H1 (cell line): ENCODE measurements at regions not wholly inside any gene's neighbourhood (a gene's known extent, or its start where the extent isn't known, plus 50 kb on each side); places are given as distances from the start of the nearest gene placed in this dataset.

Source experiments
- CTCF ChIA-PET: fragments of 300-600 bp; sonication (Branson Sonifier 250); formaldehyde crosslinking; loops from one replicate; lab custom pipeline; 2021; ENCODE audit not compliant: partially characterized antibody; lab: Charles Lee
- POLR2A ChIA-PET: fragments of 300-600 bp; sonication (Branson Sonifier 250); formaldehyde crosslinking; loops from one replicate; lab custom pipeline; 2021; ENCODE audit warnings: inconsistent platforms; ENCODE audit not compliant: partially characterized antibody; lab: Charles Lee
- DNase-seq, 2 experiments: peaks; one replicate each; pipeline versions ENCODE4 v3.0.0 to v3.0.0-alpha.2; 2010 to 2022; ENCODE audit warnings: low spot score in 2 of 2, low read depth in 1 of 2, mixed read lengths in 1 of 2
- FAIRE-seq: peaks from 2 replicates; lab custom pipeline; 2011; peaks lifted over from hg19 to GRCh38; lab: Jason Lieb, UNC
- H2AFZ ChIP-seq: 2 replicates; pipeline ENCODE4 v1.8.1; 2012; ENCODE audit warnings: low read length, inconsistent platforms
- H2AK5ac ChIP-seq: 2 replicates; pipeline ENCODE4 v1.6.1; 2013; ENCODE audit warnings: low read depth, low read length
- H2BK120ac ChIP-seq: replicated peaks from 2 replicates; pipeline ENCODE3; 2013; ENCODE audit warnings: low read depth, low read length, inconsistent platforms
- H2BK12ac ChIP-seq: 2 replicates; pipeline ENCODE4 v1.6.1; 2013; ENCODE audit warnings: low read depth, low read length
- H2BK15ac ChIP-seq: 2 replicates; pipeline ENCODE4 v1.6.1; 2013; ENCODE audit warnings: low read length
- H2BK20ac ChIP-seq: 2 replicates; pipeline ENCODE4 v1.6.1; 2013; ENCODE audit warnings: low read length
- H2BK5ac ChIP-seq: 2 replicates; pipeline ENCODE4 v1.6.1; 2013; ENCODE audit warnings: low read depth, low read length
- H3K14ac ChIP-seq: 2 replicates; pipeline ENCODE4 v1.6.1; 2013; ENCODE audit warnings: inconsistent platforms; ENCODE audit not compliant: insufficient read length
- H3K18ac ChIP-seq: 2 replicates; pipeline ENCODE4 v1.6.1; 2013; ENCODE audit warnings: low read length; ENCODE audit errors: extremely low read depth
- H3K23ac ChIP-seq: 2 replicates; pipeline ENCODE4 v1.6.1; 2013; ENCODE audit warnings: inconsistent platforms; ENCODE audit not compliant: insufficient read length
- H3K23me2 ChIP-seq: 2 replicates; pipeline ENCODE4 v1.6.1; 2013; ENCODE audit warnings: low read depth, low read length
- H3K27ac ChIP-seq: 2 replicates; pipeline ENCODE4 v1.6.1; 2011; ENCODE audit warnings: low read depth, low read length, inconsistent platforms
- H3K27me3 ChIP-seq, 4 experiments: replicated peaks in 1 of 4; 1 replicate in 1 of 4; 2 replicates in 3 of 4; pipeline versions ENCODE4 v1.6.1 to v1.8.1; 2011 to 2013; ENCODE audit warnings: low read length in 3 of 4, mild to moderate bottlenecking in 3 of 4, inconsistent platforms in 2 of 4, mixed read lengths in 2 of 4, moderate library complexity in 1 of 4; ENCODE audit not compliant: control insufficient read depth in 3 of 4, insufficient read depth in 3 of 4; ENCODE audit errors: extremely low read depth in 1 of 4
- H3K36me3 ChIP-seq, 4 experiments: 2 replicates each; pipeline versions ENCODE4 v1.6.1 to v1.8.1; 2011 to 2013; ENCODE audit warnings: mild to moderate bottlenecking in 4 of 4, low read length in 3 of 4, moderate library complexity in 2 of 4, control low read depth in 1 of 4, inconsistent platforms in 1 of 4; ENCODE audit not compliant: insufficient read depth in 4 of 4, control insufficient read depth in 2 of 4
- H3K4ac ChIP-seq: replicated peaks from 2 replicates; pipeline ENCODE3; 2013; ENCODE audit warnings: low read length, low read depth, mixed read lengths, inconsistent platforms; ENCODE audit not compliant: insufficient read length
- H3K4me1 ChIP-seq, 4 experiments: replicated peaks in 1 of 4; 1 replicate in 1 of 4; 2 replicates in 3 of 4; pipeline versions ENCODE4 v1.6.1 to v1.8.1; 2011 to 2013; ENCODE audit warnings: low read length in 3 of 4, inconsistent platforms in 2 of 4, mixed read lengths in 1 of 4; ENCODE audit not compliant: insufficient read depth in 4 of 4, control insufficient read depth in 3 of 4
- H3K4me2 ChIP-seq, 2 experiments: 2 replicates each; pipeline versions ENCODE4 v1.6.1 to v1.8.1; 2011 to 2013; ENCODE audit warnings: low read depth in 2 of 2, low read length in 2 of 2, control low read depth in 1 of 2, inconsistent platforms in 1 of 2, mild to moderate bottlenecking in 1 of 2; ENCODE audit not compliant: insufficient read depth in 1 of 2
- H3K4me3 ChIP-seq, 4 experiments: fragments of 200-600, 300-600 bp in 1 of 4; sonication (generic), shearing (Covaris generic), sonication (Bioruptor Twin) in 1 of 4; 2 replicates each; pipeline versions ENCODE4 v1.5.1 to v1.8.1; 2011 to 2016; ENCODE audit warnings: low read length in 4 of 4, low read depth in 3 of 4, control low read depth in 2 of 4, inconsistent platforms in 2 of 4, mild to moderate bottlenecking in 2 of 4, mixed read lengths in 1 of 4, moderate library complexity in 1 of 4; ENCODE audit not compliant: insufficient read depth in 2 of 4; ENCODE audit errors: extremely low read depth in 1 of 4
- H3K56ac ChIP-seq: replicated peaks from 2 replicates; pipeline ENCODE3; 2013; ENCODE audit warnings: low read depth, mild to moderate bottlenecking, mixed read lengths, low read length, inconsistent platforms; ENCODE audit not compliant: insufficient read length
- H3K79me1 ChIP-seq: 2 replicates; pipeline ENCODE4 v1.6.1; 2013; ENCODE audit warnings: low read depth, low read length, control low read depth
- H3K79me2 ChIP-seq, 2 experiments: 2 replicates each; pipeline versions ENCODE4 v1.6.1 to v1.8.1; 2012 to 2013; ENCODE audit warnings: low read length in 2 of 2, mild to moderate bottlenecking in 2 of 2, inconsistent platforms in 1 of 2; ENCODE audit not compliant: insufficient read depth in 2 of 2, control insufficient read depth in 1 of 2
- H3K9ac ChIP-seq, 4 experiments: replicated peaks in 1 of 4; 1 replicate in 1 of 4; 2 replicates in 3 of 4; pipeline versions ENCODE4 v1.6.1 to v1.8.1; 2011 to 2013; ENCODE audit warnings: low read depth in 3 of 4, low read length in 3 of 4, control low read depth in 2 of 4, mild to moderate bottlenecking in 2 of 4, moderate library complexity in 2 of 4, inconsistent platforms in 1 of 4; ENCODE audit errors: extremely low read depth in 1 of 4
- H3K9me3 ChIP-seq, 2 experiments: 2 replicates each; pipeline versions ENCODE4 v1.6.1 to v1.8.1; 2012 to 2013; ENCODE audit warnings: mild to moderate bottlenecking in 2 of 2, moderate library complexity in 2 of 2, control low read depth in 1 of 2, inconsistent platforms in 1 of 2, low read depth in 1 of 2, low read length in 1 of 2, mixed read lengths in 1 of 2; ENCODE audit not compliant: insufficient read depth in 2 of 2
- H4K20me1 ChIP-seq, 2 experiments: replicated peaks in 1 of 2; 2 replicates each; pipeline versions ENCODE3 to v1.8.1; 2011 to 2013; ENCODE audit warnings: inconsistent platforms in 2 of 2, low read length in 2 of 2, mild to moderate bottlenecking in 1 of 2; ENCODE audit not compliant: insufficient read depth in 2 of 2, control insufficient read depth in 1 of 2
- H4K5ac ChIP-seq: 2 replicates; pipeline ENCODE4 v1.6.1; 2013; ENCODE audit warnings: low read length, low read depth, mixed read lengths, inconsistent platforms; ENCODE audit not compliant: insufficient read length
- H4K8ac ChIP-seq: 2 replicates; pipeline ENCODE4 v1.8.0; 2013; ENCODE audit warnings: mild to moderate bottlenecking, moderate library complexity, low read length, inconsistent platforms; ENCODE audit not compliant: insufficient read depth; ENCODE audit errors: extremely low read depth
- H4K91ac ChIP-seq: replicated peaks from 2 replicates; pipeline ENCODE3; 2013; ENCODE audit warnings: low read length, mixed read lengths, inconsistent platforms; ENCODE audit not compliant: insufficient read length
- BCL11A ChIP-seq, 2 experiments: IDR thresholded peaks; one replicate each; pipeline ENCODE4 v1.6.1; 2011; ENCODE audit warnings: low read depth in 2 of 2, low read length in 2 of 2, mild to moderate bottlenecking in 2 of 2
- CBX8 ChIP-seq: fragments of 300-800, 300-1000 bp; sonication (generic); IDR thresholded peaks from 2 replicates; pipeline ENCODE4 v1.7.1; 2016; ENCODE audit warnings: low read depth, low read length, borderline replicate concordance
- GABPA ChIP-seq: IDR thresholded peaks from 2 replicates; pipeline ENCODE4 v1.6.1; 2011; ENCODE audit warnings: mild to moderate bottlenecking, low read length, moderate library complexity, borderline replicate concordance; ENCODE audit not compliant: insufficient read depth
- KDM1A ChIP-seq: fragments of 200-600, 300-600 bp; sonication (generic); IDR thresholded peaks from 2 replicates; pipeline ENCODE4 v1.7.1; 2016; ENCODE audit warnings: mild to moderate bottlenecking, low read length, borderline replicate concordance
- POLR2AphosphoS5 ChIP-seq: IDR thresholded peaks from 2 replicates; pipeline ENCODE4 v1.6.1; 2011; ENCODE audit warnings: low read depth, low read length
- SIN3A ChIP-seq, 2 experiments: IDR thresholded peaks in 1 of 2; conservative IDR thresholded peaks in 1 of 2; 2 replicates each; pipeline ENCODE4 v1.6.1; 2011 to 2012; ENCODE audit warnings: low read length in 2 of 2, improper control_type of control experiment in 1 of 2, low read depth in 1 of 2, mild to moderate bottlenecking in 1 of 2
- SIX5 ChIP-seq: IDR thresholded peaks from 2 replicates; pipeline ENCODE4 v1.6.1; 2011; ENCODE audit warnings: mild to moderate bottlenecking, low read depth, low read length
- USF2 ChIP-seq: IDR thresholded peaks from 2 replicates; pipeline ENCODE4 v1.6.1; 2011; ENCODE audit warnings: low read length, improper control_type of control experiment
- ZNF274 ChIP-seq: IDR thresholded peaks from 2 replicates; pipeline ENCODE4 v1.7.0; 2012; ENCODE audit warnings: low read length, borderline replicate concordance; ENCODE audit errors: extremely low read depth
- WGBS, 2 experiments: shearing (Covaris generic) in 1 of 2; methylation state at CpG; one replicate each; pipeline versions ENCODE4 v1.1.6 to v1.1.7; 2013 to 2015; ENCODE audit warnings: low lambda C conversion rate in 2 of 2, mixed read lengths in 2 of 2, inconsistent platforms in 1 of 2, low coverage in 1 of 2, missing lambda C conversion rate in 1 of 2; ENCODE audit not compliant: insufficient replicate concordance in 2 of 2, insufficient coverage in 1 of 2, insufficient read length in 1 of 2; ENCODE audit errors: extremely low coverage in 1 of 2, missing lambda C conversion rate in 1 of 2; 5-methylcytosine and 5-hydroxymethylcytosine counted together

GRCh38 chr16:48435906-48436305 is 50.7 kb upstream of the SIAH1 start:
- no peaks in the 10 kb centered on the region for H3K79me1 ChIP-seq
- H2BK12ac ChIP-seq: no peak overlapping the region
- CTCF ChIA-PET: no interaction called here
- H4K8ac ChIP-seq: no peak overlapping the region
- no peak for DNase-seq
- no peaks in the 10 kb centered on the region for H3K9me3 ChIP-seq
- H4K20me1 ChIP-seq: no peaks in the 10 kb centered on the region
- FAIRE-seq: no peak
- no peak overlapping the region for H3K23ac ChIP-seq
- no peak overlapping the region for H3K4ac ChIP-seq
- no peaks in the 10 kb centered on the region for H3K27me3 ChIP-seq
- no peak overlapping the region for H3K4me2 ChIP-seq
- no peak overlapping the region for H2AK5ac ChIP-seq
- H3K4me1 ChIP-seq: peaks cover 0 to 5% (median 0%) of the 10 kb centered on the region in 4 experiments; a peak in 3 of 7 replicates
- H2BK5ac ChIP-seq: no peak overlapping the region
- H3K36me3 ChIP-seq: no peaks in the 10 kb centered on the region
- H4K91ac ChIP-seq: no peak overlapping the region
- no peak overlapping the region for H3K56ac ChIP-seq
- POLR2A ChIA-PET: interaction anchor here (1.2 kb wide), 1 partner anchor 70 kb away, joined by 3 read pairs; no protein-coding TSS in a partner anchor
- H2BK20ac ChIP-seq: no peak overlapping the region
- no peak overlapping the region for H2BK120ac ChIP-seq
- H3K14ac ChIP-seq: no peak overlapping the region
- H3K27ac ChIP-seq: no peak overlapping the region
- no peak overlapping the region for H3K4me3 ChIP-seq
- no peak overlapping the region for H3K9ac ChIP-seq
- no peaks in the 10 kb centered on the region for H3K79me2 ChIP-seq
- H3K18ac ChIP-seq: no peak overlapping the region
- no peak for TF ChIP-seq GABPA
- TF ChIP-seq SIX5: no peak
- no peak for TF ChIP-seq CBX8
- no peak for TF ChIP-seq USF2
- no peak for TF ChIP-seq ZNF274
- no peak for TF ChIP-seq POLR2AphosphoS5
- TF ChIP-seq KDM1A: no peak
- no peak for TF ChIP-seq SIN3A (conservative IDR thresholded peaks at IDR 0.05 in 1 of 2, IDR thresholded peaks at IDR 0.05 in 1 of 2; ENCODE audit: low read depth in 1 of 2, low read length in 2 of 2)
- no peak for TF ChIP-seq BCL11A (IDR thresholded peaks at IDR 0.05; ENCODE audit: low read depth in 2 of 2, low read length in 2 of 2)
- TF ChIP-seq, all 59 proteins: peak for 0
- Histone ChIP-seq H2BK15ac (no peak overlapping the region), H2AFZ (no peak overlapping the region), H4K5ac (no peak overlapping the region), H3K23me2 (no peaks in the 10 kb centered on the region)
- 92% methylated on average over 6 of the region's 6 CpGs; no CpG with 5 or more reads in 1 of the 2 experiments for WGBS, 2 experiments
